Astrocyte (in vitro differentiated cells and primary cell): ENCODE measurements at regions not wholly inside any gene's neighbourhood (a gene's known extent, or its start where the extent isn't known, plus 50 kb on each side); places are given as distances from the start of the nearest gene placed in this dataset.

Experiments used
- CTCF ChIP-seq: IDR thresholded peaks from 2 replicates; pipeline ENCODE4 v1.5.1; 2011; ENCODE audit warnings: low read depth, mild to moderate bottlenecking, inconsistent platforms, low read length, moderate library complexity; ENCODE audit not compliant: insufficient read depth
- EZH2 ChIP-seq: IDR thresholded peaks from 2 replicates; pipeline ENCODE4 v1.6.1; 2012; ENCODE audit warnings: mild to moderate bottlenecking, low read length, inconsistent platforms; ENCODE audit not compliant: insufficient read depth

GRCh38 chr9:119836036-119836435, 466.8 kb upstream of the BRINP1 start:
- TF ChIP-seq CTCF (no peak), EZH2 (no peak)
